PFSK-1 (cell line): ENCODE measurements at regions not wholly inside any gene's neighbourhood (a gene's known extent, or its start where the extent isn't known, plus 50 kb on each side); places are given as distances from the start of the nearest gene placed in this dataset.

Experiments used
- FOXP2 ChIP-seq: optimal IDR thresholded peaks from 2 replicates; pipeline ENCODE3; 2011; ENCODE audit warnings: borderline replicate concordance, control low read depth, inconsistent platforms; ENCODE audit not compliant: insufficient read depth; ENCODE audit errors: extremely low read length, extremely low read depth
- POLR2AphosphoS5 ChIP-seq: IDR thresholded peaks from 2 replicates; pipeline ENCODE4 v1.6.1; 2012; ENCODE audit warnings: low read depth, mild to moderate bottlenecking, control low read depth, low read length, moderate library complexity
- REST ChIP-seq, 2 experiments: IDR thresholded peaks; 2 replicates each; pipeline versions ENCODE4 v1.6.1 to v1.8.0; 2011 to 2012; ENCODE audit warnings: low read depth in 2 of 2, low read length in 2 of 2, control low read depth in 1 of 2, inconsistent platforms in 1 of 2, mild to moderate bottlenecking in 1 of 2, moderate library complexity in 1 of 2; ENCODE audit not compliant: insufficient read depth in 1 of 2
- SIN3A ChIP-seq: IDR thresholded peaks from 2 replicates; pipeline ENCODE4 v1.6.1; 2012; ENCODE audit warnings: mild to moderate bottlenecking, low read length, moderate library complexity, borderline replicate concordance; ENCODE audit not compliant: insufficient read depth
- TAF1 ChIP-seq: IDR thresholded peaks from 2 replicates; pipeline ENCODE4 v1.6.1; 2012; ENCODE audit warnings: low read length, control low read depth, borderline replicate concordance; ENCODE audit not compliant: insufficient read depth

- TF ChIP-seq REST (IDR thresholded peaks at IDR 0.05; ENCODE audit: insufficient read depth in 1 of 2, low read depth in 2 of 2, low read length in 2 of 2): no peak
- no peak for TF ChIP-seq POLR2AphosphoS5
- TF ChIP-seq SIN3A: no peak
- no peak for TF ChIP-seq FOXP2
- TF ChIP-seq TAF1: no peak
Measured at GRCh38 chr2:48849770-48850169, 94.2 kb upstream of the LHCGR start.

- TF ChIP-seq FOXP2 (no peak), REST (IDR thresholded peaks at IDR 0.05; ENCODE audit: insufficient read depth in 1 of 2, low read depth in 2 of 2, low read length in 2 of 2) (no peak), TAF1 (no peak), POLR2AphosphoS5 (no peak), SIN3A (no peak)
Measured at GRCh38 chr2:48845684-48846083, 90.2 kb upstream of the LHCGR start.

GRCh38 chr2:48844417-48845155 lies 89.1 kb upstream of the LHCGR start:
- TF ChIP-seq SIN3A (no peak), REST (IDR thresholded peaks at IDR 0.05; ENCODE audit: insufficient read depth in 1 of 2, low read depth in 2 of 2, low read length in 2 of 2) (no peak), TAF1 (no peak), POLR2AphosphoS5 (no peak), FOXP2 (no peak)

GRCh38 chr2:48841126-48841525 lies 85.6 kb upstream of the LHCGR start:
- TF ChIP-seq POLR2AphosphoS5 (no peak), FOXP2 (no peak), REST (IDR thresholded peaks at IDR 0.05; ENCODE audit: insufficient read depth in 1 of 2, low read depth in 2 of 2, low read length in 2 of 2) (no peak), SIN3A (no peak), TAF1 (no peak)

- TF ChIP-seq TAF1: no peak
- TF ChIP-seq REST (IDR thresholded peaks at IDR 0.05; ENCODE audit: insufficient read depth in 1 of 2, low read depth in 2 of 2, low read length in 2 of 2): peak in 1 of 2 experiments; percentile 71; a peak in 2 of 4 replicates
Measured at GRCh38 chr2:48838029-48838428, 82.5 kb upstream of the LHCGR start.
